GM21786 (cell line): ENCODE measurements at regions not wholly inside any gene's neighbourhood (a gene's known extent, or its start where the extent isn't known, plus 50 kb on each side); places are given as distances from the start of the nearest gene placed in this dataset.
"Not testable (repeated sequence)": the region's sequence is repeated elsewhere in the genome, so short reads cannot be mapped to it uniquely, and the experiment has no call there.

Experiments used
- ATAC-seq: cut with Tn5 transposase; IDR thresholded peaks from one replicate; pipeline ENCODE4 v1.9.1; 2021; ENCODE audit not compliant: unreplicated experiment

GRCh38 chr6:11961923-11962322, 50.2 kb upstream of the HIVEP1 start:
- no peak for ATAC-seq

GRCh38 chr6:11960909-11961779, 51.0 kb upstream of the HIVEP1 start:
- no peak for ATAC-seq

- ATAC-seq = no peak
Measured at GRCh38 chr6:11956781-11957180, 55.3 kb upstream of the HIVEP1 start.

GRCh38 chr6:11953641-11954040, 58.5 kb upstream of the HIVEP1 start:
- ATAC-seq = no peak

GRCh38 chr6:11952316-11952715, 59.8 kb upstream of the HIVEP1 start:
- ATAC-seq = no peak

- no peak for ATAC-seq
Measured at GRCh38 chr6:11951868-11952267, 60.2 kb upstream of the HIVEP1 start.

GRCh38 chr6:11950109-11950508, 62.0 kb upstream of the HIVEP1 start:
- no peak for ATAC-seq

- no peak for ATAC-seq
Measured at GRCh38 chr6:11947575-11947974, 64.5 kb upstream of the HIVEP1 start.

- no peak for ATAC-seq
Measured at GRCh38 chr6:11947063-11947462, 65.0 kb upstream of the HIVEP1 start.

GRCh38 chr6:11944111-11944510, 68.0 kb upstream of the HIVEP1 start:
- ATAC-seq = no peak

- ATAC-seq = no peak
Measured at GRCh38 chr6:11943060-11943459, 69.1 kb upstream of the HIVEP1 start.

- no peak for ATAC-seq
Measured at GRCh38 chr6:11942185-11942864, 69.8 kb upstream of the HIVEP1 start.

GRCh38 chr6:11940532-11941166, 71.5 kb upstream of the HIVEP1 start:
- not testable (repeated sequence) for ATAC-seq

GRCh38 chr6:11938285-11938890, 73.7 kb upstream of the HIVEP1 start:
- no peak for ATAC-seq

- no peak for ATAC-seq
Measured at GRCh38 chr6:11934638-11935037, 77.5 kb upstream of the HIVEP1 start.

GRCh38 chr6:11932892-11933291, 79.2 kb upstream of the HIVEP1 start:
- ATAC-seq = not testable (repeated sequence)

GRCh38 chr6:11931296-11932035, 80.6 kb upstream of the HIVEP1 start:
- ATAC-seq = no peak

- not testable (repeated sequence) for ATAC-seq
Measured at GRCh38 chr6:11930834-11931233, 81.3 kb upstream of the HIVEP1 start.

GRCh38 chr6:11930240-11930639, 81.9 kb upstream of the HIVEP1 start:
- no peak for ATAC-seq

- no peak for ATAC-seq
Measured at GRCh38 chr6:11929241-11929835, 82.8 kb upstream of the HIVEP1 start.
